ENCODE measurements at regions not wholly inside any gene's neighbourhood (a gene's known extent, or its start where the extent isn't known, plus 50 kb on each side); places are given as distances from the start of the nearest gene placed in this dataset.
"Not testable (repeated sequence)": the region's sequence is repeated elsewhere in the genome, so short reads cannot be mapped to it uniquely, and the experiment has no call there.

GRCh38 chr6:157732007-157732406 is 91.0 kb upstream of the SNX9 start:
- FAIRE-seq (no peak), DNase-seq (ENCODE audit: low read depth in 1 of 2, low spot score in 1 of 2) (no peak), ATAC-seq (no peak)
- H3K9me3 ChIP-seq, result no peaks in the 10 kb centered on the region
- H3K4me1 ChIP-seq, result no peaks in the 10 kb centered on the region
- ChIA-PET CTCF (no interaction called here), POLR2A (no interaction called here)
- H3K4me3 ChIP-seq, result no peak overlapping the region
- TF ChIP-seq REST (IDR thresholded peaks at IDR 0.05) (no peak), CHD2 (IDR thresholded peaks at IDR 0.05; ENCODE audit: low read length, partially characterized antibody) (no peak), CHD4 (IDR thresholded peaks at IDR 0.05; ENCODE audit: borderline replicate concordance) (no peak), HES2 (IDR thresholded peaks at IDR 0.05) (no peak), EHMT2 (IDR thresholded peaks at IDR 0.05; ENCODE audit: low read depth) (no peak), SMC3 (IDR thresholded peaks at IDR 0.05) (no peak), HOXB13 (CRISPR knock-in tag; IDR thresholded peaks at IDR 0.05; ENCODE audit: low read depth) (no peak), HDAC2 (IDR thresholded peaks at IDR 0.05) (no peak), NPAS2 (CRISPR knock-in tag; IDR thresholded peaks at IDR 0.05; ENCODE audit: borderline replicate concordance) (no peak), BCL3 (IDR thresholded peaks at IDR 0.05) (no peak)
- H3K27ac ChIP-seq, result no peak overlapping the region
- no peak overlapping the region for H3K4me2 ChIP-seq
- WGBS (ENCODE audit: missing lambda C conversion rate), result 85% methylated on average over 2 of the region's 2 CpGs

GRCh38 chr6:157732416-157733161 is 90.5 kb upstream of the SNX9 start:
- ATAC-seq (no peak), FAIRE-seq (no peak), DNase-seq (ENCODE audit: low read depth in 1 of 2, low spot score in 1 of 2) (no peak)
- 76% methylated on average over 8 of the region's 8 CpGs for WGBS (ENCODE audit: missing lambda C conversion rate)
- no peaks in the 10 kb centered on the region for H3K9me3 ChIP-seq
- H3K27ac ChIP-seq, result no peak overlapping the region
- no peak overlapping the region for H3K4me2 ChIP-seq
- H3K4me1 ChIP-seq, result no peaks in the 10 kb centered on the region
- ChIA-PET POLR2A (no interaction called here), CTCF (no interaction called here)
- TF ChIP-seq JUN (IDR thresholded peaks at IDR 0.05) (no peak), MAFK (IDR thresholded peaks at IDR 0.05; ENCODE audit: partially characterized antibody) (peak; percentile 2)
- no peak overlapping the region for H3K4me3 ChIP-seq

GRCh38 chr6:157736555-157736954 is 86.5 kb upstream of the SNX9 start:
- POLR2A ChIA-PET; H3K4me3 ChIP-seq; H3K9me3 ChIP-seq; H3K4me1 ChIP-seq; H3K27ac ChIP-seq; ATAC-seq; DNase-seq (ENCODE audit: low read depth in 1 of 2, low spot score in 1 of 2); H3K4me2 ChIP-seq; FAIRE-seq: not testable (repeated sequence)
- CTCF ChIA-PET, result interaction anchor here (1.8 kb wide), 1 partner anchor 19 kb away, joined by 8 read pairs; no protein-coding TSS in a partner anchor
- WGBS (ENCODE audit: missing lambda C conversion rate), result 74% methylated on average over 4 of the region's 4 CpGs

GRCh38 chr6:157741321-157741947 is 81.6 kb upstream of the SNX9 start:
- 88% methylated on average over 10 of the region's 10 CpGs for WGBS (ENCODE audit: missing lambda C conversion rate)
- no peak overlapping the region for H3K4me2 ChIP-seq
- ChIA-PET CTCF (interaction anchor here (0.9 kb wide), 1 partner anchor 16 kb away, joined by 3 read pairs; no protein-coding TSS in a partner anchor), POLR2A (no interaction called here)
- H3K4me1 ChIP-seq, result no peaks in the 10 kb centered on the region
- FAIRE-seq (no peak), ATAC-seq (no peak), DNase-seq (ENCODE audit: low read depth in 1 of 2, low spot score in 1 of 2) (no peak)
- no peaks in the 10 kb centered on the region; the same call in 2 of the 3 replicates for H3K9me3 ChIP-seq
- no peak overlapping the region for H3K4me3 ChIP-seq
- TF ChIP-seq SMC3 (IDR thresholded peaks at IDR 0.05) (no peak), NFE2L2 (conservative IDR thresholded peaks at IDR 0.05; ENCODE audit: low read length) (no peak)
- no peak overlapping the region for H3K27ac ChIP-seq
